PC-9 (cell line): ENCODE measurements at regions not wholly inside any gene's neighbourhood (a gene's known extent, or its start where the extent isn't known, plus 50 kb on each side); places are given as distances from the start of the nearest gene placed in this dataset.

Experiments
- BruUV-seq: library from RNA; stranded (reverse); fragments of 400-500 nt; replicated peaks from 2 replicates; lab custom pipeline; 2021; lab: Mats Ljungman, UMichigan
- CTCF ChIA-PET: fragments of 300-600 bp; sonication (Branson Sonifier 250); formaldehyde crosslinking; loops from one replicate; lab custom pipeline; 2022; ENCODE audit warnings: antibody characterized with exemption; lab: Charles Lee
- POLR2A ChIA-PET: fragments of 300-600 bp; sonication (Branson Sonifier 250); formaldehyde crosslinking; loops from one replicate; lab custom pipeline; 2022; ENCODE audit warnings: antibody characterized with exemption; ENCODE audit not compliant: unreplicated experiment; lab: Charles Lee
- DNase-seq, 2 experiments: peaks; one replicate each; pipeline versions ENCODE4 v3.0.0 to v3.0.0-alpha.2; 2015 to 2022; ENCODE audit warnings: mixed read lengths in 1 of 2
- H2AFZ ChIP-seq: fragments of 200-600 bp; sonication (generic); 2 replicates; pipeline ENCODE4 v1.8.1; 2017; ENCODE audit warnings: antibody characterized with exemption
- H3F3A ChIP-seq: fragments of 200-600 bp; sonication (generic); 2 replicates; pipeline ENCODE4 v1.8.1; 2017; ENCODE audit warnings: antibody characterized with exemption, mild to moderate bottlenecking, low read depth; ENCODE audit not compliant: insufficient read depth
- H3K27ac ChIP-seq: fragments of 200-600 bp; sonication (generic); 2 replicates; pipeline ENCODE4 v1.6.1; 2016; ENCODE audit warnings: mixed run types
- H3K27me3 ChIP-seq: fragments of 200-600 bp; sonication (generic); 2 replicates; pipeline ENCODE4 v1.6.1; 2016; ENCODE audit warnings: low read depth, mixed run types; ENCODE audit not compliant: insufficient read depth
- H3K36me3 ChIP-seq: fragments of 200-600 bp; sonication (generic); 2 replicates; pipeline ENCODE4 v1.6.1; 2016; ENCODE audit warnings: low read depth, mixed run types
- H3K4me1 ChIP-seq: fragments of 200-600 bp; sonication (generic); replicated peaks from 2 replicates; pipeline ENCODE4 v1.6.1; 2016; ENCODE audit warnings: mixed run types; ENCODE audit not compliant: insufficient read depth
- H3K4me2 ChIP-seq: fragments of 200-600 bp; sonication (generic); 2 replicates; pipeline ENCODE4 v1.6.1; 2017; ENCODE audit warnings: mixed run types
- H3K4me3 ChIP-seq: fragments of 200-600 bp; sonication (generic); 2 replicates; pipeline ENCODE4 v1.6.1; 2016; ENCODE audit warnings: mixed run types
- H3K79me2 ChIP-seq: fragments of 200-600 bp; sonication (generic); 2 replicates; pipeline ENCODE4 v1.6.1; 2017; ENCODE audit warnings: low read depth, mixed run types
- H3K9me2 ChIP-seq: fragments of 200-600 bp; sonication (generic); 2 replicates; pipeline ENCODE4 v1.8.1; 2017; ENCODE audit warnings: mild to moderate bottlenecking; ENCODE audit not compliant: insufficient read depth
- H3K9me3 ChIP-seq: fragments of 200-600 bp; sonication (generic); 2 replicates; pipeline ENCODE4 v1.8.1; 2016; ENCODE audit warnings: low read depth; ENCODE audit not compliant: insufficient read depth
- H4K20me1 ChIP-seq: fragments of 200-600 bp; sonication (generic); 2 replicates; pipeline ENCODE4 v1.8.1; 2017; ENCODE audit not compliant: insufficient read depth
- CTCF ChIP-seq: fragments of 200-600 bp; sonication (generic); conservative IDR thresholded peaks from 2 replicates; pipeline ENCODE4 v1.6.1; 2017; ENCODE audit warnings: mixed run types, antibody characterized with exemption, mild to moderate bottlenecking, moderate library complexity
- EZH2 ChIP-seq: fragments of 200-600 bp; sonication (generic); IDR thresholded peaks from 2 replicates; pipeline ENCODE4 v1.8.0; 2017; ENCODE audit warnings: antibody characterized with exemption, low read depth
- intact Hi-C: fragments of 100-400 bp; cut with micrococcal nuclease; formaldehyde crosslinking; loops from one replicate; pipeline ENCODE4 v1.10.0; 2022; ENCODE audit not compliant: unreplicated experiment

- Histone ChIP-seq H3K9me3 (no peaks in the 10 kb centered on the region), H3K4me2 (no peak overlapping the region), H2AFZ (no peak overlapping the region), H3K79me2 (no peaks in the 10 kb centered on the region), H3K4me1 (peaks cover 8% of the 10 kb centered on the region; the same call in 1 of the 2 replicates), H4K20me1 (no peaks in the 10 kb centered on the region), H3K27me3 (no peaks in the 10 kb centered on the region), H3K4me3 (no peak overlapping the region), H3F3A (no peaks in the 10 kb centered on the region), H3K9me2 (no peaks in the 10 kb centered on the region), H3K27ac (no peak overlapping the region), H3K36me3 (no peaks in the 10 kb centered on the region)
- ChIA-PET POLR2A (no interaction called here), CTCF (no interaction called here)
- intact Hi-C loops, result no loop called here
- DNase-seq, result no peak
- BruUV-seq, result no TSS peak
- TF ChIP-seq CTCF (no peak), EZH2 (no peak)
These were observed 50.0 kb downstream of the PABIR2 start for GRCh38 chrX:134747006-134747405.

- DNase-seq, result no peak
- Histone ChIP-seq H3F3A (no peaks in the 10 kb centered on the region), H3K4me1 (peaks cover 8% of the 10 kb centered on the region; the same call in 1 of the 2 replicates), H3K4me2 (no peak overlapping the region), H3K9me2 (no peaks in the 10 kb centered on the region), H3K4me3 (no peak overlapping the region), H3K36me3 (no peaks in the 10 kb centered on the region), H3K27ac (no peak overlapping the region), H4K20me1 (no peaks in the 10 kb centered on the region), H3K27me3 (no peaks in the 10 kb centered on the region), H3K9me3 (no peaks in the 10 kb centered on the region), H2AFZ (no peak overlapping the region), H3K79me2 (no peaks in the 10 kb centered on the region)
- POLR2A ChIA-PET, result no interaction called here
- TF ChIP-seq CTCF (no peak), EZH2 (no peak)
- CTCF ChIA-PET, result interaction anchor here (0.8 kb wide), 1 partner anchor 226 kb away, joined by 3 read pairs; no protein-coding TSS in a partner anchor
- no TSS peak for BruUV-seq
- intact Hi-C loops, result no loop called here
These were observed 50.6 kb downstream of the PABIR2 start for GRCh38 chrX:134746410-134746785.

- Histone ChIP-seq H3K4me2 (no peak overlapping the region), H3K4me1 (peaks cover 8% of the 10 kb centered on the region; the same call in 1 of the 2 replicates), H3K36me3 (no peaks in the 10 kb centered on the region), H3K79me2 (no peaks in the 10 kb centered on the region), H3K9me3 (no peaks in the 10 kb centered on the region), H3F3A (no peaks in the 10 kb centered on the region), H2AFZ (no peak overlapping the region), H3K4me3 (no peak overlapping the region), H3K9me2 (no peaks in the 10 kb centered on the region), H3K27ac (no peak overlapping the region), H3K27me3 (no peaks in the 10 kb centered on the region), H4K20me1 (no peaks in the 10 kb centered on the region)
- no peak for DNase-seq
- intact Hi-C loops, result no loop called here
- TF ChIP-seq CTCF (no peak), EZH2 (no peak)
- ChIA-PET CTCF (interaction anchor here (0.8 kb wide), 1 partner anchor 225 kb away, joined by 3 read pairs; no protein-coding TSS in a partner anchor), POLR2A (no interaction called here)
- no TSS peak for BruUV-seq
These were observed 51.2 kb downstream of the PABIR2 start for GRCh38 chrX:134745636-134746409.
